ENCODE measurements at regions not wholly inside any gene's neighbourhood (a gene's known extent, or its start where the extent isn't known, plus 50 kb on each side); places are given as distances from the start of the nearest gene placed in this dataset.

DNA sequence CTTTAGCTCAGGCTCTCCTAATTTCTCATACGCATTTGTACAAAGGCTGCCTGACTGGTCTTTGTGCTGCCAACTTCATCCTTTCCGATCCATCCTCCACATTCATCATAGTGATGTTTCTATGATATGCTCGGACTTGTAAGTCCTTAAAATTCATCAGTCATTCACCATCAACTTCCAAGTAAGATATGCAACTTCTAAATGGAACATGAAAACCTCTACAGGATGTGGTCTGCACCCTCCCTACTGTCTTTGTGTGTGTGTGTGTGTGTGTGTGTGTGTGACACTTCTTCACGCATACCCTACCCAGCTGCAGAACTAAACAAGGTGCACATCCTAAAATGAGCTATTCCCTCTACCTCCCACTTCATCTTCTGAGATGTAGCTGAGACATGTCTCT is 397.9 kb upstream of the NR5A2 start:
- Histone ChIP-seq H3K4me3 (no peak overlapping the region), H3K4me1 (no peaks in the 10 kb centered on the region), H3K27ac (no peak overlapping the region), H3K27me3 (no peaks in the 10 kb centered on the region), H3K9me3 (no peaks in the 10 kb centered on the region), H3K36me3 (no peaks in the 10 kb centered on the region)
- no peak for ATAC-seq
- TF ChIP-seq, protein P1, sequence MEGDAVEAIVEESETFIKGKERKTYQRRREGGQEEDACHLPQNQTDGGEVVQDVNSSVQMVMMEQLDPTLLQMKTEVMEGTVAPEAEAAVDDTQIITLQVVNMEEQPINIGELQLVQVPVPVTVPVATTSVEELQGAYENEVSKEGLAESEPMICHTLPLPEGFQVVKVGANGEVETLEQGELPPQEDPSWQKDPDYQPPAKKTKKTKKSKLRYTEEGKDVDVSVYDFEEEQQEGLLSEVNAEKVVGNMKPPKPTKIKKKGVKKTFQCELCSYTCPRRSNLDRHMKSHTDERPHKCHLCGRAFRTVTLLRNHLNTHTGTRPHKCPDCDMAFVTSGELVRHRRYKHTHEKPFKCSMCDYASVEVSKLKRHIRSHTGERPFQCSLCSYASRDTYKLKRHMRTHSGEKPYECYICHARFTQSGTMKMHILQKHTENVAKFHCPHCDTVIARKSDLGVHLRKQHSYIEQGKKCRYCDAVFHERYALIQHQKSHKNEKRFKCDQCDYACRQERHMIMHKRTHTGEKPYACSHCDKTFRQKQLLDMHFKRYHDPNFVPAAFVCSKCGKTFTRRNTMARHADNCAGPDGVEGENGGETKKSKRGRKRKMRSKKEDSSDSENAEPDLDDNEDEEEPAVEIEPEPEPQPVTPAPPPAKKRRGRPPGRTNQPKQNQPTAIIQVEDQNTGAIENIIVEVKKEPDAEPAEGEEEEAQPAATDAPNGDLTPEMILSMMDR (IDR thresholded peaks at IDR 0.05): no peak
- intact Hi-C loops (cut with DNase I): no loop called here
- DNase-seq: no peak

DNA sequence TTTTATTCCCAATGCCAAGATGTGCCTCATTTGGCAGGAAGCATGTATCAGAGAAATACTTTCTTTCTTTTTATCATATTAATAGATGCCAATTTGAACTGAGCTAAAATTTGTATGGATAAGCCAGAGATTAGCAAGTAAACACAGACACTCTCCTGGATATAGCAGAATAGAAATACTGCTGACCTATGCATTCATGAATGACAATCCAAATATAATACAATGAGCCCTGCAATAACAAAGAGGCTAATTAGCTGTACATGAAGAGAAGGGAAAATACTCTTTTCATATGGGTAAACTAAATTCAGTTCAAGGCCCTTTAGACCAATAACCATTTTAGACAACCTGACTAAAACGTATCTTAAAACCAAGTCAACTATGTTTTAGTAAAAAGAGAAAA is 388.1 kb upstream of the NR5A2 start:
- no peak overlapping the region for H3K27ac ChIP-seq
- H3K9me3 ChIP-seq: no peaks in the 10 kb centered on the region
- no peak overlapping the region for H3K4me3 ChIP-seq
- ATAC-seq (no peak), DNase-seq (no peak)
- intact Hi-C loops (cut with DNase I): no loop called here
- H3K27me3 ChIP-seq: no peaks in the 10 kb centered on the region
- TF ChIP-seq, protein P1 (IDR thresholded peaks at IDR 0.05): no peak
- no peaks in the 10 kb centered on the region for H3K36me3 ChIP-seq
- no peaks in the 10 kb centered on the region for H3K4me1 ChIP-seq

DNA sequence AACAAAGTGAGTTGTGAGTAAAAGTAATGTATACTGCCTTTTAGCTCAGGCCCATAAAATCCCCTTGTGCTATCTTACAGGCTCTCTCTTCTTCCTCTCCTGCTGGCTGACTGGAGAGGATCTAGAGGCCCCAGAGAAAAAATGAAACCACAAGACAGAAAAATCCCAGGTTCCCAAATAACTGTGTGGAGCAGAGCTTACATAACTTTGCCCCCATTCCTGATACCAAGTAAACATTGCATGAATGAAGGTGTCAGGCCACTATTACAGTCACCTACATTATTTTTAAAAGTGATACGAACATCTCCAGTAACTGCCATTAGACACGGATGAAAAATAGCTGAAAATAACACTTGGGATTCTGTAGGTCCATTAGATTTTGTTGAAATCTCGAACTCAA is 386.0 kb upstream of the NR5A2 start:
- intact Hi-C loops (cut with DNase I): no loop called here

DNA sequence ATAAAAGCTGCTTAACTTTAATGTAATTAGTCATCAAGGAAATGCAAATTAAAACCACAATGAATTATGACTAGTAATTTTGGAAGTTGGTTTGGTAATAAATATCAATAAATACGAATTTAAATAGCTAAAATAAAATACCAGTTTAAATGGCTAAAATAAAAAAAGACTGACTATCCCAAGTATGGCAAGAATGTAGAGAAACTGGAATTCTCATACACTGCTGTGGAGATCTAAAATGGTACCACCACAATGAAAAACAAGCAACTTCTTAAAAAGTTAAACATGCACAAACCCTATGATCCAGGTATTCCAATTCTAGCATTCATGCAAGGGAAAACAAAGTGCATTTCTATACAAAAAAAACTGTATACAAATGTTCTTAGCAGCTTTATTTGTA is 382.6 kb upstream of the NR5A2 start:
- Histone ChIP-seq H3K9me3 (no peaks in the 10 kb centered on the region), H3K36me3 (no peaks in the 10 kb centered on the region), H3K4me1 (no peaks in the 10 kb centered on the region), H3K27me3 (no peaks in the 10 kb centered on the region), H3K4me3 (no peak overlapping the region), H3K27ac (no peak overlapping the region)
- intact Hi-C loops (cut with DNase I): no loop called here
- no peak for DNase-seq
- ATAC-seq: no peak
- TF ChIP-seq, protein P1 (IDR thresholded peaks at IDR 0.05): no peak

More for the DNA sequence above, 386.0 kb upstream of the NR5A2 start:
- Histone ChIP-seq H3K36me3 (no peaks in the 10 kb centered on the region), H3K27ac (no peak overlapping the region), H3K27me3 (no peaks in the 10 kb centered on the region), H3K4me3 (no peak overlapping the region), H3K4me1 (no peaks in the 10 kb centered on the region), H3K9me3 (no peaks in the 10 kb centered on the region)
- no peak for ATAC-seq
- no peak for DNase-seq
- TF ChIP-seq, protein P1 (IDR thresholded peaks at IDR 0.05): no peak

DNA sequence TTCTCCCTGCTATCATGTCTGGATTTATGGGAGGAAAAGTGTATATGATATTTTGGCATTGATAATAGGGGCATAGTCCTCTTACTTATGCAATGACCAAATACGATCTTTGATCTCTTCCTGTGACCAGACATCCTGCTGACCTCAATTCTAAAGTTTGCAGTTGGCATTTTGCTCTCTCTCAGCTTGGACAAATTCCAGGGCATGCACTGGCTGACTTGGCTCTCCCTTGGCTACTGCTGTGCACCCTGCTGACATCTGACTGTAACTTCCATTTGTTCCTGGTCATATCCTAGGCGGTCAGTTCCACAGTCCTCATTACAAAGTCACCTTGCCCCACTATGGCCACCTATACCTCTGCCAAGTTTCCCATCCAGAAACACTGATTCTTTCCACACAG is 380.7 kb upstream of the NR5A2 start:
- Histone ChIP-seq H3K27ac (no peak overlapping the region), H3K27me3 (no peaks in the 10 kb centered on the region), H3K9me3 (no peaks in the 10 kb centered on the region), H3K4me1 (no peaks in the 10 kb centered on the region), H3K36me3 (no peaks in the 10 kb centered on the region), H3K4me3 (no peak overlapping the region)
- TF ChIP-seq, protein P1 (IDR thresholded peaks at IDR 0.05): no peak
- DNase-seq (no peak), ATAC-seq (no peak)
- intact Hi-C loops (cut with DNase I): no loop called here

DNA sequence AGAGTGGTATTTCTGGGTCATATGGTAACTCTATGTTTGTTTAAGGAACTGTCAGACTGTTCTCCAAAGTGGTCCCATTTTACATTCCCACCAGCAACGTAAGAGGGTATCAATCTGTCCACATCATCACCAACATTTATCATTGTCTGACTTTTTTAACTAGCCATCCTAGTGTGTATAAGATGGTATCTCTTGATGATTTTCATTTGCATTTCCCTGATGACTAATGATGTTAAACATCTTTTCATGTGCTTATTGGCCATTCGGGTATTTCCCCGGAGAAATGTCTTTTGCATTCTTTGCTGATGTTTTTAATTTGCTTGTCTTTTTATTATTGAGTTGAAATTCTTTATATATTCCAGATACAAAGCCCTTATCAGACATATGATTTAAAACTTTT is 370.1 kb upstream of the NR5A2 start:
- Histone ChIP-seq H3K4me3 (no peak overlapping the region), H3K27ac (no peak overlapping the region), H3K36me3 (no peaks in the 10 kb centered on the region), H3K4me1 (no peaks in the 10 kb centered on the region), H3K27me3 (no peaks in the 10 kb centered on the region), H3K9me3 (no peaks in the 10 kb centered on the region)
- intact Hi-C loops (cut with DNase I): no loop called here
- TF ChIP-seq, protein P1 (IDR thresholded peaks at IDR 0.05): no peak
- ATAC-seq (no peak), DNase-seq (no peak)

Measured in upper lobe of right lung (tissue), 1 donor.